BE2C (cell line): ENCODE measurements at regions not wholly inside any gene's neighbourhood (a gene's known extent, or its start where the extent isn't known, plus 50 kb on each side); places are given as distances from the start of the nearest gene placed in this dataset.

ENCODE experiments used
- DNase-seq: peaks from one replicate; pipeline ENCODE4 v3.0.0-alpha.2; 2020
- H3K27me3 ChIP-seq: fragments of 250-450 bp; sonication (Bioruptor Pico); 2 replicates; pipeline ENCODE4 v1.5.1; 2020; ENCODE audit warnings: mild to moderate bottlenecking
- H3K36me3 ChIP-seq: fragments of 250-450 bp; sonication (Bioruptor Pico); 2 replicates; pipeline ENCODE4 v1.5.1; 2020; ENCODE audit warnings: mild to moderate bottlenecking
- H3K4me1 ChIP-seq: fragments of 250-450 bp; sonication (Bioruptor Pico); 2 replicates; pipeline ENCODE4 v1.5.1; 2020
- H3K4me3 ChIP-seq: 2 replicates; pipeline ENCODE4 v1.5.1; 2011; ENCODE audit warnings: low read depth, low read length
- H3K9me3 ChIP-seq: fragments of 250-450 bp; sonication (Bioruptor Pico); 2 replicates; pipeline ENCODE4 v1.5.1; 2020
- TF ChIP-seq, protein P1 (sequence below): IDR thresholded peaks from 2 replicates; pipeline ENCODE4 v1.5.1; 2012; ENCODE audit warnings: mild to moderate bottlenecking, low read depth, low read length

DNA sequence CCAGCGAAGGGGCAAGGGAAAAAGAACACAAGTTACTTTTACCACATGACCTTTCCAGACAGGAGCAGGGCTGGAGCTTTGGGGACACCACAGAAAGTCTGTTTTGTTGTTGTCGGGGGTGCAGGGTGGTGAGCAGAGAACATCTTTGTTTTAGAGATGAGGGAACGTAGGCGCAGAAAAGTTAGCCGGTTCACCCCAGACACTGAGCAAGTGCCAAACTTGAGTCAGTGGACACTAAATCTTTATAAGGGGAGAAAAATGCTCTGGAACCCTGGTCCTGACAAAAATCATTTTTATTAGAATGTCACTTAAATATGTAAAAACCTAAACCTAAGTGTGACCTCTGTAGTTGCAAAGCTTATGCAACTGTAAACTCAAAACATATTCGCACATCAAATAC is 126.4 kb upstream of the GAS1 start:
- H3K4me1 ChIP-seq, result no peaks in the 10 kb centered on the region
- H3K27me3 ChIP-seq, result no peaks in the 10 kb centered on the region
- H3K9me3 ChIP-seq, result no peaks in the 10 kb centered on the region
- TF ChIP-seq, protein P1, sequence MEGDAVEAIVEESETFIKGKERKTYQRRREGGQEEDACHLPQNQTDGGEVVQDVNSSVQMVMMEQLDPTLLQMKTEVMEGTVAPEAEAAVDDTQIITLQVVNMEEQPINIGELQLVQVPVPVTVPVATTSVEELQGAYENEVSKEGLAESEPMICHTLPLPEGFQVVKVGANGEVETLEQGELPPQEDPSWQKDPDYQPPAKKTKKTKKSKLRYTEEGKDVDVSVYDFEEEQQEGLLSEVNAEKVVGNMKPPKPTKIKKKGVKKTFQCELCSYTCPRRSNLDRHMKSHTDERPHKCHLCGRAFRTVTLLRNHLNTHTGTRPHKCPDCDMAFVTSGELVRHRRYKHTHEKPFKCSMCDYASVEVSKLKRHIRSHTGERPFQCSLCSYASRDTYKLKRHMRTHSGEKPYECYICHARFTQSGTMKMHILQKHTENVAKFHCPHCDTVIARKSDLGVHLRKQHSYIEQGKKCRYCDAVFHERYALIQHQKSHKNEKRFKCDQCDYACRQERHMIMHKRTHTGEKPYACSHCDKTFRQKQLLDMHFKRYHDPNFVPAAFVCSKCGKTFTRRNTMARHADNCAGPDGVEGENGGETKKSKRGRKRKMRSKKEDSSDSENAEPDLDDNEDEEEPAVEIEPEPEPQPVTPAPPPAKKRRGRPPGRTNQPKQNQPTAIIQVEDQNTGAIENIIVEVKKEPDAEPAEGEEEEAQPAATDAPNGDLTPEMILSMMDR, result no peak
- H3K36me3 ChIP-seq, result no peaks in the 10 kb centered on the region
- DNase-seq, result no peak
- H3K4me3 ChIP-seq, result no peak overlapping the region

DNA sequence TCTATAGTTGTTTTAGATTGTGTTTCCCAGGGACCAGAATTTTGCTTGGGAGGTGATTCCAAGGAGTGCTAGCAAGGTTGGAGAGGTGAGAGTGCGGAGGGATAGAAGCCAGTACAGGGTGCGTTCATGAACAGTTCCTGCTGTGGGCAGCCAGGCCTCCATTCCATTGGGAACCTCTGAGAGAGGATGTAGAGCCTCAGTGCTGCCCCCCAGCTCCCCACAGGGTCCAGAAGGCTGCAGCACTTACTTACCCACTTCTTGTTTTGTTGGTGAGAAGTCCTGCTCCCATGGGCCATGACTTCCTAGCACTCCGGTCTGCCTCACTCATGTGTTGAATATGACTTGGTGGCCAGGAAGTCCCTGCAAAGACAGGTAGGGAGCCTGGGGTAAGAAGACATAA is 128.2 kb upstream of the GAS1 start:
- Histone ChIP-seq H3K36me3 (no peaks in the 10 kb centered on the region), H3K9me3 (no peaks in the 10 kb centered on the region), H3K4me1 (no peaks in the 10 kb centered on the region), H3K4me3 (no peak overlapping the region), H3K27me3 (no peaks in the 10 kb centered on the region)
- DNase-seq, result no peak
- TF ChIP-seq, protein P1, result no peak

DNA sequence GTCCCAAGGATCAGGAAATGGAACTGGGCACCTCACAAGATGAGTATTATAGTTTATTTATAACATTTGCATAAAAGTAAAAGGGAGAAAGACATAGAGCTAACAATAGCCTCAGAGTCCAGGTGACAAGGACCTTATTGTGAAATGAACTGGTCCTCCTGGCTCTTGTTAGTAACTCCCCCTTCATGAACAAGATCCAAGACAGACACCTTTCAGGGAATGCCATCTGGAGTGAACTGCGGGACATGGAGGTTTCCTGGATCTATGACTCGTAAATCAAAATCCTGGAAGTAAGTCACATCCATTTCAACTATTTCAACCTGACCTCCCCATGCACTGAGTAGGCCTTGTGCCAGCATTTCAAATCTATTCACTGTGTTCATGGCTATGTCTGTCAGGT is 129.5 kb upstream of the GAS1 start:
- Histone ChIP-seq H3K4me3 (no peak overlapping the region), H3K9me3 (no peaks in the 10 kb centered on the region), H3K36me3 (no peaks in the 10 kb centered on the region), H3K27me3 (no peaks in the 10 kb centered on the region), H3K4me1 (no peaks in the 10 kb centered on the region)
- TF ChIP-seq, protein P1, result no peak
- DNase-seq, result no peak

DNA sequence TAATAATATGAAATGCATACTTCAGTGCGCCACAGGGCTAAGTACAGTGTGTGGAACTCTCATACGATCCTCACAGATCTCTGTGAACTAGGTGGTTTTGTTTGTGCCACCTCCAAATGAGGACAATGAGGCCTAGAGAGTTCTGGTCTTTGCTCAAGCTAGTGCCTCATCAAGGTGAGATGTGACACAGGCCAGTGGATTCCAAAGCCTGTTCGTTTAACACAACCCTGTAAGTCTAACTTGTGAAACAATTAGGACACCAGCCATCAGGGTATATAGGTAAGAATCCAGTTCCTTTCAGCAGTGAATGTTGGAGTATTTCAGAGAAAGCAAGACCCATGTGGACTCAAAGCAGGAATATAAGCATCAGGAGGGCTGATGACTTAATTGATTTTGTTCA is 130.7 kb upstream of the GAS1 start:
- H3K36me3 ChIP-seq, result no peaks in the 10 kb centered on the region
- no peaks in the 10 kb centered on the region for H3K27me3 ChIP-seq
- TF ChIP-seq, protein P1, result no peak
- H3K4me1 ChIP-seq, result no peaks in the 10 kb centered on the region
- H3K9me3 ChIP-seq, result no peaks in the 10 kb centered on the region
- no peak overlapping the region for H3K4me3 ChIP-seq
- no peak for DNase-seq

DNA sequence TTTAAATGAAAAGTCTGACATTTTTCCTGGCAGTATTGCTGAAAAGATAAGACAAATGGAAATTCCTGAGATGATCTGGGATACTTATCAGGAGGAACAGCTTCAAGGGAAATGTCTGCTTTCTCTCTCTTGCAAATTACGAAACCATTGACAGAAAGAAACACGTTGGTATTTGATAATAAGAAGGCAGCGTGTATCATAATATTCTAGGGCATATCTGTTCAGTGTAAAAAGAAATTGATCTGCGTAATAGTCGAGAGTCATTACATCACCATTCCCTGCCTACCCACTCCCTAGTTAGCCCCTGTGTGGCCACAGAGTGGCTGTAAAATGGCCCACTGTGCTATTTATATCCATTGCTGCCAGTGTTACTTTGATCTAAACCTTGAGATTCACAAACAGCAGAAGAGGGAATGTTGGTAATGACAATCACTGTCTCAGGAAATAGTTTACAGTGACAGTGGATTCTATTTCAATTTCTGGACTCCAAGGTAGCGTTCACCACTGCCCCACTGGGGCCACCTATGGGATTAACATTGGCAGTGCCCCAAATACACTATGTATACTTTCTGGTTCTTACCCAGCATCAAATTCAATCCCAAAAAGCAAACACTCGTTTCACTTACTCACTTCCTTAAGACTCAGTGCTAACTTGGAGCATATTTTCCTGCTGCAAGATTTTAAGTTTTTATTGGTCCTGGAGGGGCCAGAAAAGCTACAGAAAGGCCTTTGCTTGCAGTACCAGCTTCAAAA is 133.4 kb upstream of the GAS1 start:
- no peaks in the 10 kb centered on the region for H3K4me1 ChIP-seq
- H3K9me3 ChIP-seq, result no peaks in the 10 kb centered on the region
- no peak overlapping the region for H3K4me3 ChIP-seq
- TF ChIP-seq, protein P1, result peak; percentile 51
- peak; percentile 18 for DNase-seq
- no peaks in the 10 kb centered on the region for H3K36me3 ChIP-seq
- no peaks in the 10 kb centered on the region for H3K27me3 ChIP-seq

DNA sequence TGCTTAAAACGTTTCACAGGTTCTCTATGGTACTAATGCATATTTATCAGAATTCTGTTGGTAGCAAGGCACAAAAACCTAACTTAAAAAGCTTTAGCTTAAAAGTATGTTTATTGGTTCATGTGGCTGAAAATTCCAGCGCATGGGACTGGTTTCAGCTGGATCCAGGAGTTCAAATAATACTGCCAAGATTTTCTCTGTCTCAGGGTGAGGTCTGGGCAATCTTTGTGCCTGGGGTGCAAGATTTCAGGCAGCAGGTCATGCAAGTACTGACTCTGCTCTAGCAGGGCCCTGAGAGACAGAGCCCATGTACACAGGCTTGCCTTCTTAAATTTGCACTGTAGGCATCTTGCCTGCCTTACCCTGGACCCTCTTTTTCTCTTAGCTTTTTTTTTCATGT is 134.2 kb upstream of the GAS1 start:
- no peak overlapping the region for H3K4me3 ChIP-seq
- H3K27me3 ChIP-seq, result no peaks in the 10 kb centered on the region
- H3K9me3 ChIP-seq, result no peaks in the 10 kb centered on the region
- no peaks in the 10 kb centered on the region for H3K4me1 ChIP-seq
- no peaks in the 10 kb centered on the region for H3K36me3 ChIP-seq
- DNase-seq, result no peak
- TF ChIP-seq, protein P1, result no peak
